Right cardiac atrium (tissue), 5 donors: ENCODE measurements at regions not wholly inside any gene's neighbourhood (a gene's known extent, or its start where the extent isn't known, plus 50 kb on each side); places are given as distances from the start of the nearest gene placed in this dataset.

Source experiments
- ATAC-seq, 2 donors: fragments of 200-7000 bp; cut with Tn5 transposase; one replicate each; pipeline versions ENCODE4 v1.8.0 to v1.9.1; 2020; ENCODE audit warnings: moderate library complexity in 2 of 2, mild to moderate bottlenecking in 1 of 2
- DNase-seq, 3 donors: peaks; one replicate each; pipeline ENCODE4 v3.0.0-alpha.2; 2020
- H3K27ac ChIP-seq: one replicate; pipeline ENCODE4 v1.5.1; 2013; ENCODE audit warnings: mild to moderate bottlenecking, low read length, control low read depth, moderate library complexity
- H3K27me3 ChIP-seq: one replicate; pipeline ENCODE4 v1.6.1; 2013; ENCODE audit not compliant: control insufficient read depth, insufficient read depth
- H3K4me1 ChIP-seq: one replicate; pipeline ENCODE4 v1.6.1; 2013; ENCODE audit warnings: low read length; ENCODE audit not compliant: control insufficient read depth, insufficient read depth
- H3K4me3 ChIP-seq: one replicate; pipeline ENCODE4 v1.5.1; 2013; ENCODE audit warnings: low read length, control low read depth
- H3K9me3 ChIP-seq: one replicate; pipeline ENCODE4 v1.6.1; 2013; ENCODE audit warnings: low read length; ENCODE audit not compliant: control insufficient read depth
- WGBS: extraction: QIAGEN DNeasy Blood & Tissue Kit; methylation state at CpG from one replicate; pipeline ENCODE4 v1.1.7; 2013; 5-methylcytosine and 5-hydroxymethylcytosine counted together
- intact Hi-C, 4 donors: fragments of 100-400 bp; cut with DNase I; formaldehyde crosslinking; loops; one replicate each; pipeline versions ENCODE4 v1.11.0 to v1.14.0; 2022 to 2023
- donor health status: healthy with polysubstance abuse.
- donor health status: DM: no; HTN: yes; CAD: no.
- donor health status: DM: no; HTN: no; CAD: no.
- donor health status: DM: no; HTN: yes; CAD: no; lungs with severe emphysema.
- donor health status: DM: yes; HTN: yes; CAD: no.

DNA sequence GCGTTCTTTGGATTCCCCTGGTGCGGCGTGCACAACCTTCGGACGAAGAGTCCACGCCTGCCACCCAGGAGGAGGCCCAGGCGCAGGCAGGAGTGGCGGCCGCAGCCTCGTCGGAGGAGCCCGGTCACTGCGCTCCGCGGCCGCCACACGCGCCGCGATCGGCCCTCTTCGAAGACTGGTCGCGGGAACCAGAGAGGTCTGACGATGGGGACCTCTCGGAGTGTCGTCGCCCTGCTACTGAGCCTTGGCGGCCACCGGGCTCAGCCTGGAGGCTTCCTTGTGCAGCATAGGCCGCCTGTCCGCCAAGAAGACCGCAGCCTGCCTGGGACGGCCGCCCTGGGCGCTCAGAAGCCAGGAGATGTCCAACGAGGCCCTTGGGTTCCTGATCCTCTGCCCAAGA lies 112.5 kb upstream of the SELENOP start:
- Histone ChIP-seq H3K4me1 (no peaks in the 10 kb centered on the region), H3K4me3 (no peak overlapping the region), H3K27me3 (no peaks in the 10 kb centered on the region), H3K27ac (no peak overlapping the region), H3K9me3 (peaks cover 1% of the 10 kb centered on the region)
- DNase-seq (peak in 1 of 3 donors; percentile 37), ATAC-seq (no peak)
- intact Hi-C loops, result no loop called here
- WGBS, result 73% methylated on average over 37 of the region's 37 CpGs

GRCh38 chr5:42923710-42924109 lies 112.0 kb upstream of the SELENOP start:
- DNase-seq (no peak), ATAC-seq (peak in 1 of 2 donors; percentile 33)
- Histone ChIP-seq H3K9me3 (peaks cover 1% of the 10 kb centered on the region), H3K4me1 (no peaks in the 10 kb centered on the region), H3K27me3 (no peaks in the 10 kb centered on the region), H3K27ac (no peak overlapping the region), H3K4me3 (no peak overlapping the region)
- intact Hi-C loops, result no loop called here
- WGBS, result 86% methylated on average over 14 of the region's 14 CpGs

- DNase-seq (no peak), ATAC-seq (no peak)
- Histone ChIP-seq H3K4me1 (no peaks in the 10 kb centered on the region), H3K9me3 (peaks cover 1% of the 10 kb centered on the region), H3K27ac (no peak overlapping the region), H3K27me3 (no peaks in the 10 kb centered on the region), H3K4me3 (no peak overlapping the region)
- intact Hi-C loops, result loop anchor here in 1 of 4 donors (10.0 kb wide), 1 partner anchor 55 kb away; no protein-coding TSS in a partner anchor
- WGBS, result 54% methylated on average over 3 of the region's 3 CpGs
Observed at GRCh38 chr5:42919600-42919999, 107.9 kb upstream of the SELENOP start.

DNA sequence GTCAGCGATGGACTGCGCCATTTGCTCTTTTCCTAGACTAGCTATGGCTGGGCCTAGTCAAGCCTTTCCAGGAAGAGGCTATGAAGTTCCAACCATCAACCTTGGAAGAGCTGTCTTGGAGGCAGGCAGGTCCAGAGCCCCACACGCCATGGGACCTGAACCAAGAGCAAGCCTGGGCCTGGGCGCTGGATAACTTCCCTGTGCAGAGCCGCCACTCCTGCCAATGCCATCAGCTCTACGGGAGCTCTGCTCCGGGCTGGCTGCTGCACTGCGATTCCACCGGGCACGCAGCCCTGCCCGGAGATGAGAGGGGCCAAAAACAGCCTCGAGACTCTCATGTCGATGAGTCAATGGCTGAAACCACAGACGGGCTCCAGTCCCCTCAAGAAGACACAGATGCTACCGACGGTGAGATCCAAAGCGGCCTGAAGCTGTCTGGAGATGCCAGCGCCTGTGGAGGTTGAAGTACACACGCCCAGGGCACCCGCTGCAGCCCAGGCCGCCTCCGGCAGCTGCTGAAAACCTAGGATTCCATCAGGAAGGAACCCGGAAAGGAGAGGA lies 103.7 kb upstream of the SELENOP start:
- H3K27ac ChIP-seq, result no peak overlapping the region
- no peaks in the 10 kb centered on the region for H3K27me3 ChIP-seq
- peak in 1 of 2 donors; percentile 29 for ATAC-seq
- H3K4me3 ChIP-seq, result no peak overlapping the region
- 85% methylated on average over 23 of the region's 23 CpGs for WGBS
- H3K4me1 ChIP-seq, result no peaks in the 10 kb centered on the region
- H3K9me3 ChIP-seq, result no peaks in the 10 kb centered on the region
- DNase-seq, result no peak
- intact Hi-C loops, result loop anchor here in 1 of 4 donors (10.0 kb wide), 1 partner anchor 59 kb away; no protein-coding TSS in a partner anchor

DNA sequence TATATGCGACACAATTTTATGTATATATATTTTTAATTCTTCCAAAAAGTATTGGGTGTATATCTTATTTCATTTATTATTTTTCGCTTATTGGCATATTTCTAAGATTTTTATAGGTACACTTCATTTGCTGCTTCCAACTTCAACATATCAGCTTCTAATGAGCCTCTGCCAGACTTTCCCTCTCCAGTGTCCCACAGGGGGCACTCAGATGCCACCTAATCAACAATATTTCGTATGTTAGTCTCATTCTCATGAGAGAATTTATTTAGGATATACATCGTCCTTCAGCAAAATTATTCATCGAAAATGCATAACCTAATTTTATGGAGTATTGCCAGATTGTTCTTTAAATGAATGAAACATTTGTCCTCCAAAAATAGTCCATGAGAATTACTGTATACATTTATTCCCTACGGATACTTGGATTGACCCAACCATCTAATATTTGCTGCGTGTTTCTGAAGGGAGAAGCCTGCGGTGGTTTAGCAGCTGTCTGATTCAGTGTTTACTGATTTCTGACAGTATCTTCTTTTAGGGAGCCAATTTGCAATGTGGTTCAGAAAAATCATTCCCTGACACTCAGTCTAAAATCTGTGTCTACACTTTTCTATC lies 100.6 kb upstream of the SELENOP start:
- H3K27me3 ChIP-seq, result no peaks in the 10 kb centered on the region
- peak in 1 of 3 donors; percentile 59 for DNase-seq
- H3K4me3 ChIP-seq, result no peak overlapping the region
- intact Hi-C loops, result loop anchor here in 1 of 4 donors (10.0 kb wide), 1 partner anchor 63 kb away; no protein-coding TSS in a partner anchor
- no peak overlapping the region for H3K27ac ChIP-seq
- no peaks in the 10 kb centered on the region for H3K9me3 ChIP-seq
- no peaks in the 10 kb centered on the region for H3K4me1 ChIP-seq
- no peak for ATAC-seq
- WGBS, result 61% methylated on average over 8 of the region's 8 CpGs

DNA sequence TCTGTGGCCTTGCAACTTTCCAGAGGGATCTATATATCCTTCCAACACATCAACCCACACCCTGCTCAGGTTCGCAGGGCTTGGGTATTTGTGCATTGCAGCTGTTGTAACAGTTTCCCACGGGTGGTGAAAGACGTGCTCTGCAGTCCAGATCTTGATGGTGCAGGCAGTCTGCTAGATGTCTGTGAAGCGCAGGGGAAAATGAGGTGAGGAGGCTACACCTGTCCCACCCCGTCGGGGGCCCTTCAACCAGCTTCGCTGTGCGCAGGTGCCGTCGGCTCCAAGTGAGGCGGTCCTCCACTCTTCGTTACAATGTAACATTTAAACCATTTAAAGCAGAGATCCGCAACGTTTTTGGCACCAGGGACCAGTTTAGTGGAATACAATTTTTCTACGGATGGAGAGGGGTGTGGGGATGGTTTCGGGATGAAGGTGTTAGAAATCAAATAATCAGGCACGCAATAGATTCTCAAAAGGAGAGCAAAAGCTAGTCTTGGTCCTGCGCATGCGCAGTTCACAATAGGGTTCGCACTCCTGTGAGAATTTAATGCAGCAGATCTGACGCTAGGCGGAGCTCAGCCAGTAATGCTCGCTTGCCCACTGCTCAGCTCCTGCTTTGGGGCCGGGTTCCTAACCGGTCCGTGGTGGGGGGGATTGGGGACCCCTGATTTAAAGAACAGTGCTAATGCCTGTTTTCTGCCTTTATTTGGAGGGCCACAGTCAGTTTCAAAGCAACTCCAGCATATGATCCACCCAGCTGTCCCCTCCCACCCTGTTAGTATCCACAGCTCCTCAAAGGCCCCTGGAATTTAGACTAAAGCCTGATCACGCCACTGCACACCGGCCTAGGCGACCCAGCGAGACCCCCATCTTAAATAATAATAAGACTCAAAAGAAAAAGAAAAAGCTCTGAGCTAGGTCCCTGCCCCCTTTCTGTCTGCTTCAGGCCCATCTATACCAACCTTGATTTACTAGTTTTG lies 97.1 kb upstream of the SELENOP start:
- 8% methylated on average over 30 of the region's 30 CpGs for WGBS

GRCh38 chr5:42908086-42908485 lies 96.4 kb upstream of the SELENOP start:
- Histone ChIP-seq H3K4me3 (peak overlapping the region; percentile 64), H3K4me1 (no peaks in the 10 kb centered on the region), H3K27me3 (no peaks in the 10 kb centered on the region), H3K9me3 (no peaks in the 10 kb centered on the region), H3K27ac (no peak overlapping the region)
- ATAC-seq (no peak), DNase-seq (no peak)
- intact Hi-C loops, result loop anchor here in 1 of 4 donors (10.0 kb wide), 1 partner anchor 477 kb away; no protein-coding TSS in a partner anchor
- WGBS, result 48% methylated on average over 2 of the region's 2 CpGs

More for the DNA sequence above, 97.1 kb upstream of the SELENOP start:
- Histone ChIP-seq H3K4me1 (no peaks in the 10 kb centered on the region), H3K4me3 (peak overlapping the region; percentile 64), H3K27ac (no peak overlapping the region), H3K9me3 (no peaks in the 10 kb centered on the region), H3K27me3 (no peaks in the 10 kb centered on the region)
- ATAC-seq, result peak; percentile 94 to 95
- peak; percentile 93 to 96 (median 94) for DNase-seq
- intact Hi-C loops, result loop anchor here in 1 of 4 donors (10.0 kb wide), 1 partner anchor 476 kb away; no protein-coding TSS in a partner anchor

DNA sequence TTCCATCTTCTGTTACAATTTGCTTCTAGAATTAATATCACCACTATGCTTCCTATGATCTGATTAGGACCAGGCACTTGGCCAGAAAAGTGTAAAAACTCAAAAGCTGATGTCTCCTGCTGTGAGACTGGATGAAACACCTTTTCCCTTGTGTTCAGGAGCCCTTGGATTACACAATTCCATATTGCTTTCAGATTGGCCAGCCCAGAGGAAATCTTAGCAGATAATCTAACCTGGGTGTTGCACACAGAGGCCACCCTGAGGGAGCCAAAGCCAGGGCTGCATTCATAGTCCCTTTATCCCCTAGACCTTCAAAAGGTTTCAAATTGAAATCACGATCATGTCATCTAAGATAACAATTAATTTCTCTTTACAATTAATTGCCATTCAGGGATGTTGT lies 94.1 kb upstream of the SELENOP start:
- Histone ChIP-seq H3K4me1 (no peaks in the 10 kb centered on the region), H3K4me3 (no peak overlapping the region), H3K9me3 (no peaks in the 10 kb centered on the region), H3K27ac (no peak overlapping the region), H3K27me3 (no peaks in the 10 kb centered on the region)
- ATAC-seq (no peak), DNase-seq (no peak)
- WGBS, result 90% methylated on average over 1 of the region's 1 CpG
- intact Hi-C loops, result loop anchor here in 1 of 4 donors (10.0 kb wide), 1 partner anchor 479 kb away; no protein-coding TSS in a partner anchor

DNA sequence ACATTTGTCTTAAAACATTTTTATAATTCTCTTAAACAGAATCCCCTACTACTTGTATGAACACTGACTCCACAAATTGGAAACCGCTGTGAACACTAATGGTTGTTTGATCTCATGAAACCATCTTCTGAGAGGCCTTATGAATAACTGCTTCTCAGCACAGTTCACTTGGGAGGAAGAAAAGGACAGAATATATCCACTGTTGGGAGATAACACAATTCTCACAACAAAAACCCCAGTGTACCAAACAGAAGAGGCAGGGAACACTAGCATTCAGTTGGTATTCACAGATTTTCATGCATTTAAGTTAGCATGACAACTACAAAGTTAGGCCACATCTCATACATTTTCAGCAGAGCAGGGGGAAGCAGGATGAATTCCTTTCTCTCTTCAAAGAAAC lies 89.0 kb upstream of the SELENOP start:
- ATAC-seq, result no peak
- 90% methylated on average over 1 of the region's 1 CpG for WGBS
- no peak overlapping the region for H3K27ac ChIP-seq
- H3K4me1 ChIP-seq, result no peaks in the 10 kb centered on the region
- H3K9me3 ChIP-seq, result no peaks in the 10 kb centered on the region
- no peaks in the 10 kb centered on the region for H3K27me3 ChIP-seq
- intact Hi-C loops, result loop anchor here in 1 of 4 donors (10.0 kb wide), 1 partner anchor 484 kb away; no protein-coding TSS in a partner anchor
- H3K4me3 ChIP-seq, result no peak overlapping the region
- DNase-seq, result no peak

- Histone ChIP-seq H3K9me3 (no peaks in the 10 kb centered on the region), H3K4me1 (no peaks in the 10 kb centered on the region), H3K27ac (no peak overlapping the region), H3K4me3 (no peak overlapping the region), H3K27me3 (no peaks in the 10 kb centered on the region)
- whole genome bisulfite sequencing, result 89% methylated on average over 14 of the region's 14 CpGs
- intact Hi-C loops, result loop anchor here in 1 of 4 donors (10.0 kb wide), 1 partner anchor 1044 kb away; no protein-coding TSS in a partner anchor
- ATAC-seq (no peak), DNase-seq (no peak)
Observed at GRCh38 chr5:42898760-42899159, 87.1 kb upstream of the SELENOP start.
